ENCODE measurements at regions not wholly inside any gene's neighbourhood (a gene's known extent, or its start where the extent isn't known, plus 50 kb on each side); places are given as distances from the start of the nearest gene placed in this dataset.

GRCh38 chr3:140822401-140823047 is 119.1 kb upstream of the SLC25A36 start:
- Histone ChIP-seq H3K9me3 (no peaks in the 10 kb centered on the region), H3K27me3 (no peaks in the 10 kb centered on the region), H3K4me3 (no peak overlapping the region), H3K36me3 (no peaks in the 10 kb centered on the region), H3K4me1 (no peaks in the 10 kb centered on the region), H3K27ac (no peak overlapping the region)
- no peak for TF ChIP-seq CTCF (IDR thresholded peaks at IDR 0.05)
- no peak for DNase-seq (ENCODE audit: low spot score)

GRCh38 chr3:140823106-140823505 is 118.5 kb upstream of the SLC25A36 start:
- Histone ChIP-seq H3K4me1 (no peaks in the 10 kb centered on the region), H3K27ac (no peak overlapping the region), H3K27me3 (no peaks in the 10 kb centered on the region), H3K9me3 (no peaks in the 10 kb centered on the region), H3K36me3 (no peaks in the 10 kb centered on the region), H3K4me3 (no peak overlapping the region)
- no peak for TF ChIP-seq CTCF (IDR thresholded peaks at IDR 0.05)
- DNase-seq (ENCODE audit: low spot score): no peak

GRCh38 chr3:140827894-140828293 is 113.7 kb upstream of the SLC25A36 start:
- H3K27ac ChIP-seq: no peak overlapping the region
- no peaks in the 10 kb centered on the region for H3K9me3 ChIP-seq
- TF ChIP-seq CTCF (IDR thresholded peaks at IDR 0.05): no peak
- no peaks in the 10 kb centered on the region for H3K27me3 ChIP-seq
- H3K4me3 ChIP-seq: no peak overlapping the region
- DNase-seq (ENCODE audit: low spot score): no peak
- no peaks in the 10 kb centered on the region for H3K4me1 ChIP-seq
- H3K36me3 ChIP-seq: no peaks in the 10 kb centered on the region

GRCh38 chr3:140828585-140828984 is 113.1 kb upstream of the SLC25A36 start:
- no peak for DNase-seq (ENCODE audit: low spot score)
- no peaks in the 10 kb centered on the region for H3K27me3 ChIP-seq
- TF ChIP-seq CTCF (IDR thresholded peaks at IDR 0.05): no peak

GRCh38 chr3:140829796-140830195 is 111.8 kb upstream of the SLC25A36 start:
- TF ChIP-seq CTCF (IDR thresholded peaks at IDR 0.05): no peak
- no peaks in the 10 kb centered on the region for H3K27me3 ChIP-seq
- H3K4me3 ChIP-seq: no peak overlapping the region

More at GRCh38 chr3:140828585-140828984, 113.1 kb upstream of the SLC25A36 start:
- Histone ChIP-seq H3K4me1 (no peaks in the 10 kb centered on the region), H3K9me3 (no peaks in the 10 kb centered on the region), H3K36me3 (no peaks in the 10 kb centered on the region), H3K4me3 (no peak overlapping the region), H3K27ac (no peak overlapping the region)

GRCh38 chr3:140830391-140830790 is 111.2 kb upstream of the SLC25A36 start:
- DNase-seq (ENCODE audit: low spot score): no peak
- H3K27ac ChIP-seq: no peak overlapping the region
- no peaks in the 10 kb centered on the region for H3K36me3 ChIP-seq
- no peaks in the 10 kb centered on the region for H3K27me3 ChIP-seq
- no peak overlapping the region for H3K4me3 ChIP-seq
- H3K9me3 ChIP-seq: no peaks in the 10 kb centered on the region
- no peak for TF ChIP-seq CTCF (IDR thresholded peaks at IDR 0.05)
- no peaks in the 10 kb centered on the region for H3K4me1 ChIP-seq

More at GRCh38 chr3:140829796-140830195, 111.8 kb upstream of the SLC25A36 start:
- no peak overlapping the region for H3K27ac ChIP-seq
- DNase-seq (ENCODE audit: low spot score): no peak
- H3K9me3 ChIP-seq: no peaks in the 10 kb centered on the region
- no peaks in the 10 kb centered on the region for H3K36me3 ChIP-seq
- H3K4me1 ChIP-seq: no peaks in the 10 kb centered on the region
